ENCODE measurements at regions not wholly inside any gene's neighbourhood (a gene's known extent, or its start where the extent isn't known, plus 50 kb on each side); places are given as distances from the start of the nearest gene placed in this dataset.

DNA sequence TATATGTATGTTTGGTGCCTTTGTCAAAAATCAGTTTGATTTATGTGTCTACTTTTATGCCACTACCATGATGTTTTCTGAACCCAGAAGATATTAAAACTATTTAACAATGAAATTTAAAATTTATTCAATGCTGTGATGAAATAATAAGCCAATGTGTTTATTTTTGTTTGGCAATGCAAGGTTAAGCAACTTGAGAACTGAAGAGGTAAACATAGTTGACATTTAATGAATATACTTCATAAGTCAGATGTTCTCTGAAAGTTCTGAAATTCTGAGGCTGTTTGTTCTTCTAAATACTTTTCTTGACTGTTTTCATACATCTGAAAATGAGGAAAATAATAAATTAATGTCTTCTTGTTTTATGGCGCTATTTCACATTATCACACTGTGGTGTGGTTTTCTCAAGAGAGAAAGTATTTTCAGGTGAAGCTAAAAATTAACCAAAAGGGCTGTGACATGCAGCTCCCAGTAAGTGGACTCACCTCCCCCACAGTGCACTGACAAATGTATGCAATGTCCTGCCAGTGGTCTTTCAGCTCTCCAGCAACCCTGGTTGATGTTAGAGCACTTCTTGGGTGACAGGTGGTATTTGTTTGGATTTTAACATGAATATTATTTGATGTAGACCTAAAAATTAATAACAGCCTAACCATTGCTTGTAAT lies 863.6 kb upstream of the SALL3 start:
- DNase-seq (ENCODE audit: low read depth) = no peak

DNA sequence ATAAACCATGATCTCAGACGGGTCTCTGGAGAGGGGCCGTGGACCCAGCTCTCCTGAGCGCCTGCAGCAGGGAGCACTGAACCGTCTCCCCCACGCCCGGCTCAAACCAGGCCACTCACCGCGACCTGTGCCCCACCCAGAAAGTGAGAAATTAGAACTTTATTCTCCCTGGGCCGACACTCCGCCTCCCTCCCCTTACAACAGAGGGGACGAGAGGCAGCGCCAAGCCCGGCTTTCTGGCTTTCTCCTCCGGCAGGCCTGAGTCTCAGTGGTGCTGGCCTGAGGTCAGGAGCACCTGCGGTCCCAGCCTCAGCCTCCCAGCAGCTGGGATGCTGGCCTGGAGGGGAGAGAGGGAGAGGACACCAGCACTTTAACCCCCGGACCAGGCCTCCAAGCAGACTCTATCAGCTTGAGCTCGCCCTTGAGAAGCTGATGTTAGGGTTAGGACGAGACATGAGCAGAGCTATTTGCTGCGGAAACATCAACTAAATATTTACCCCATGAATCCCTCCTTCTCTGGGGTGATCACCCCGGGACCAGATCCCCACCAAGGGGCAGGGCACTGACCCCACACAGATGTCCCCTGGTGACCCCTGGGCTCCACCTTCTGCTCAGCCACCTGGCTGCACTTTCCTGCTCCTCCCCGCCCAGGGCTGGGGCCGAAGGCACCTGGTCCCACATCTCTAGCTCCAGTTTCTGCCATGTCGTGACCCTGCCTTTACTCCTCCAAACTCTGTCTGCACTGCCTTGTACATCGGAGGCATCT lies 856.3 kb upstream of the SALL3 start:
- no peak for DNase-seq (ENCODE audit: low read depth)

DNA sequence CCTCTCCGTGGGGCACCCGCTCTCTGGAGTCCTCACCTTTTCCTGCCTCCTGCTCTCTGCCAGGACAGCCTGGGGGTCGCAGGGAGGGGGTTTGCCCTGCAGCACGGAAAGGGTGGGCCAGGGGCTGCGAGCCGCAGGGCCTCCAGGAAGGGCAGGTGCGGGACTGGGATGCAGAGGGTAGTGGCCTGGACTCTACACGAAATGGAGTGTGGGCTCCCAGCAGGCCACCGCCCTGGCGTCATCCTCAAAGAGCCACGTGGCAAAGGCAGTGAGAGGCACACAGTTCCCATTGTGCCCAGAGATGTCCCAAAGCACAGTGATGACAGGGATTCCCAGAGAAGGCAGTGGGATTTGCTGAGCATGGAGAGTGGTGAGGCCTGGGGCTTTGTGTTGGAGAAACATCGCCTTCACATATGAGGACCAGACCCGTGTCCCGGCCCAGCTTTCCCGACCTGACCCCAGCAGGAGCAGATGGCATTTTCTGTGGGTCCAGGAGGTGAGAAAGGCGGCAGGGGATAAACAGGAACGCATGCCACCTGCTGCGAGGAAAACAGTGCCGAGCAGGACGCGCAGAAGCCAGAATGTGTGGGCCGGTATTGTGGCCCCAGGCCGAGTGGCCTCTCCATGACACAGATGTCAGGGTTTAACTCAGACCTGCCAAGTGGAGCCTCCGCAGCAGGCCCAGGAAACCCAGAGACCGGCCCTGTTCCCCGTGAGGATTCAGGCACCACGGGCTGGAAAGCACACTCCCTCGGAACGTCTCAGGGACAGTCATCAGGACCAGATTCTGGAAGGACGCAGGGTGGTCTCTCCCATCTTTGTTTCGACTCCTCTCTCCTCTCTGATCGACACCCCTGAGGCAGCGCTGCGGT lies 855.5 kb upstream of the SALL3 start:
- no peak for DNase-seq (ENCODE audit: low read depth)

DNA sequence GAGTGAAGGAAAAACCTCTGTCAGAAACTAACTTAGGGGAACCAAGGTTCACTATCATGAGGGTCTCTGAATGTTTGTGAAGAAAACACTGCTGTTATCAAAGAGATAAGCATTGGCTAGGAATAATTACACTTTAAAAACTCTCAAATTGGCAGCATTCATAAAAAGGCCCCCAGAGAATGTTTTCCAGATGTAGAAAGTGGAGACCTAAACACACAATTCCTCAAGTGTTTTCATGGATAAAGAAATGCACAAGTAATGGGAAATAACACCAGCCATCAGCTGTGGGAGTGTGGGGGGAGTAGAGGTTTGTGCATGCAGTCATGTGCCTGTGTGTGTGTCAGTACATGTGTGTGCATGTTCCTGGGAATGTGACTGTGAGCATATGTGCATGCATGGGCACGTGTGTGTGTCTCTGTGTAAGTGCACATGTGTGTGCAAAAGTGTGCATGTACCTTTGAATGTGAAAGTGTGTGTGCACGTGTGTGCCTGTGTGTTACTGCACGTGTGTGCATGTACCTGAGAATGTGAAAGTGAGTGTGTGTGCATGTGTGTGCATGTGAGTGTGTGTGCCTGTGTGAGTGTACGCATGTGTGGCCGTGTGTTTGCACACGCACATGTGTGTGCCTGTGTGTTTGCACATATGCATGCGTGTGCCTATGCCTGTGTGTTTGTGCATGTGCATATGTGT lies 854.3 kb upstream of the SALL3 start:
- no peak for DNase-seq (ENCODE audit: low read depth)

DNA sequence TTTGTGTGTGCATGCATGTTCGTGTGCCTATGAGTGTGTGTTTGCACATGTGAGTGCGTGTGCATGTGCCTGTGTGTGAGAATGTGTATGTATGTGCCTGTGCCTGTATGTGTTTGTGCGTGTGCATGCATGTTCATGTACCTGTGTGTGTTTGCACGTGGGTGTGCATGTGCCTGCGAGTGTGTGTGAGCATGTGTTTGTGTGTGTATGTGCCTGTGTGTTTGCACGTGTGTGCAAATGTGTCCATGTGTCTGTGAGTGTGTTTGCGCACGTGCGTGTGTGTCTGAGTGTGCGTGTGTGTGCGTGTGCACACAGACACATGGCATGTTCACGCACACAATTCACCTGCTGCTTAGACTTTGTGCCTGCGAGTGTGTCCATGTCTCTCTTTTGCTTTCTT lies 853.5 kb upstream of the SALL3 start:
- DNase-seq (ENCODE audit: low read depth) = no peak

DNA sequence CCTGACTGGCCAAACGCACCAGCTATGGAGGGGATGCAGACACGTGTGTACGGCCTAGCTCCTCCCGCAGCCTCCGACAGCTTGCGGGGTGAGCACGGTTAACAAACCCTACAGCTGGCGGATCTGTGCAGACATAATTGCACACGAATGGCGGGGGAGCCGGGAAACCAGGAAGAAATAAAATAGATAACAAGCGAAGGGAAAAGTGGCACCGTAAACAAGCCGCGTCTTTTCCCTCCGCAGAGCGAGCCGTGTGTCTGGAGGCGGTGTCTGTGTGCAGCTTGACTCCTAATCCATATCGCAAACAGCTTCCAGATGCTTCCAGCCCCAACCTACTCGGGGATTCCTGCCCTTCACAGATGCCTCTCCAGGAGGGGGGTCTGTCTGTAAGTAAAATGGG lies 853.1 kb upstream of the SALL3 start:
- no peak for DNase-seq (ENCODE audit: low read depth)

DNA sequence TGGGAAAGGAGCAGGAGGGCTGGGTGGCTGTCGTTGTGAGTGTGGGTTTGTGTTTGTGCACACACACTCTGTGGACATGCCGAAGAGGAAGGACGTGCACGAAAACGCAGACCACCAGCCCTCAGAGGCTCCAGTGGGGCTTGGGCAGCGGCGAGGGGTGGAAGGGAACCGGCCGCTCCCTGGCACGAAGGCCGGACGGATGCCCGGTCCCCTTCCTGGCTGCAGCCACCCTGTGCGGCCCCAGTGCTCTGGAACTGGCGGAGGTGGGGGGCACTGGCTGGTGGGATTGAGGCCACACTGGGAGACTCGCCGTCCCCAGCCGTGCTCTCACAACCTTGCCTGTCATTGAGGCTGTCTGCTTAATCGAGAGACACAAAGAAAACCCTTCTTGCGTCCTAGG lies 852.6 kb upstream of the SALL3 start:
- no peak for DNase-seq (ENCODE audit: low read depth)

DNA sequence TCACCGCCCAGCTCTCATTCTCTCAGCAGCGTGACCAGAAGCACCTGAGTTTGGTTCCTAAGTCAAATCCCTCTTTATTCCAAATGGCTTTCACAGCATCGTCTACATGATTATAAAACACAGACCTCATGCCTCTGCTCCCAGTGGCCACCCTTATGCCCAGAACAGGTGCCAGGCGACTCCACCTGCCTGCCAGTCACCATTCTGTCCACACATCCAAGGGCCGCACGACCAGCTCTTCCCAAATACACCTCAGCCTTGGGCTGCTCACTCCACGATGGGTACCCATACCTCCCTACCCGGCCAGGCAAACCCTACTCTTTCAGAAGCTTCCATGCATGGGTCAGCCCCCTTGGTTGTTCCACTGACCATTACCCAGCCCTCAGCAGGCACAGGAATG lies 851.6 kb upstream of the SALL3 start:
- DNase-seq (ENCODE audit: low read depth) = no peak

DNA sequence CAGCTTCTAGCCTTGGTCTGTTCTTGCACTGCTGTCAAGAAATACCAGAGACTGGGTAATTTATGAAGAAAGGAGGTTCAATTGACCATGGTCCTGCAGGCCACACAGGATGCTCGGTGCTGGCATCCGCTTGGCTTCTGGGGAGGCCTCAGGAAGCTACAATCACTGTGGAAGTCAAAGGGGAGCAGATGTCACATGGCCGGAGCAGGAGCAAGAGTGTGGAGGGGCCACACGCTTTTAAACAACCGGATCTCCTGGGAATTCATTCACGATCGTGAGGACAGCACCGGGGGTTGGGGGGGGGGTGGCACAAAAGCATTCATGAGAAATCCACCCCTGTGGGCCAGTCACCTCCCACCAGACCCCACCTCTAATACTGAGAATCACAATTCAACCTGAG lies 850.4 kb upstream of the SALL3 start:
- no peak for DNase-seq (ENCODE audit: low read depth)

DNA sequence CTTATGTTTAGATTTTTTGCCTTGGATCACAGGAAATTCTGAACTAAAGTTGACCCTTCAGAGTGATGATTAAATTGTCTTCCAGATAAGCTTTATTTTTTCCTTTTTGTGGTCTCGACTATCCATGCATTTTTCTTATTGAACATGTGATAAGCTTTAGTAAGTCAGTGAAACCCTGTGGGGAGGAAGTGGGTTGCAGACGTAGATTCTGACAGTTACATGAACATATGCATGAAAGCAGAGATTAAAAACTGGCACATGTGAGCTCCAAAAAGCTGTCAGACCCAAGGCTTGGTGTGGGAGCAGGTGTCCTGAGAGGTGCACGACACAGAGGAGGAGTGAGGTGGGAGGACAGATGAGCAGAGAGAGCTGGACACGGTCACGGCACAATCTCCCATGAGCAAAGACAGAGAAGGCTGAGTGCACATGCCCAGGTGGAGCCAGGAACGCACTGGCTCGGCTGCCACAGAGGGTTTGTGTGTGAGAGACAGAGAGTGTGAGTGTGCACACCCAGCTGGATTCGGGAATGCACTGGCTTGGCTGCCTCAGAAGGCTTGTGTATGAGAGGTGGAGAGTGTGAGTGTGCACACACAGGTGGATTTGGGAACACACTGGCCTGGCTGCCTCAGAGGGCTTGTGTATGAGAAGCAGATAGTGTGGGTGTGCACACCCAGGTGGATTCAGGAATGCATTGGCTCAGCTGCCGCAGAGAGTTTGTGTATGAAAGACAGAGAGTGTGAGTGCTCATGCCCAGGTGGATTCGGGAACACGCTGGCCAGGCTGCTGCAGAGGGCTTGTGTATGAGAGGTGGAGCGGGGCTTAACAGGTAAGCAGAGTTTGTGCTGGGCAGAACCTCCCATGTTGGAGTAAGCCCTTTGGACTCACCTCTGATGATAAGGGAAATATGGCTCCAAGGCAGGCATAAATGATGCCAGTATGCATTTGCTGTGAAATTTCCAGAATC lies 849.1 kb upstream of the SALL3 start:
- no peak for DNase-seq (ENCODE audit: low read depth)

DNA sequence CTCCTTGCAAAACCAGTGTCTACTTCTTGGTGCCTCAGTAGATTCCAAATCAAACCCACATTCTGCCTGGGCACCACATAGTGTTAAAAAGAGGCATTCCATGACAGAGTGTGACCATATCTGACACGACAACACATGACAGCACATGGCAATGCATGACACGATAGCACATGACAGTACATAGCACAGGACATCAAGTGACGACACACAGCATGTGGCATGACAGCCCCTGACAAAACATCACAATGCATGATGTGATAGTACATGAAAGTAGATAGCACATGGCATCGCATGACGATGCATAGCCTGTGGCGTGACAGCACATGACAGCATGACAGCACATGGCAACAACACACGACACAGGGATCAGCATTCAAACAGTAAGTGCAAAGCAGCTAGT lies 845.9 kb upstream of the SALL3 start:
- no peak for DNase-seq (ENCODE audit: low read depth)

DNA sequence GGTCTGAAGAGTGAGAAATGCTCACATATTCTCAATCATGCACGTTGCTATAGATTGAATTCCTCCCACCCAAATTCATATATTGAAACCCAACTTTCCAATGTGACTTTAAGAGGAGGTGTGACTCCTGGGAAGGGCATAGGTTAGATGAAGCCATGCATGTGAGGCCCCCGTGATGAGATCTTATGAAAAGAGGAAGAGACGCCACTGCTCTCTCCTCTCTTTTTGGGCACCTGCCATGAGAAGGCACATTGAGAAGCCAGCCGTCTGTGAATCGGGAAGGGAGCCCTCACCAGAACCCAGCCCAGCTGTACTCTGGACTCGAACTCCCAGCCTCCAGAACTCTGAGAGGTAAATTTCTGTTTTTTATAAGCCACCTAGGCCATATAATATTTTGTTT lies 842.6 kb upstream of the SALL3 start:
- DNase-seq (ENCODE audit: low read depth) = no peak

DNA sequence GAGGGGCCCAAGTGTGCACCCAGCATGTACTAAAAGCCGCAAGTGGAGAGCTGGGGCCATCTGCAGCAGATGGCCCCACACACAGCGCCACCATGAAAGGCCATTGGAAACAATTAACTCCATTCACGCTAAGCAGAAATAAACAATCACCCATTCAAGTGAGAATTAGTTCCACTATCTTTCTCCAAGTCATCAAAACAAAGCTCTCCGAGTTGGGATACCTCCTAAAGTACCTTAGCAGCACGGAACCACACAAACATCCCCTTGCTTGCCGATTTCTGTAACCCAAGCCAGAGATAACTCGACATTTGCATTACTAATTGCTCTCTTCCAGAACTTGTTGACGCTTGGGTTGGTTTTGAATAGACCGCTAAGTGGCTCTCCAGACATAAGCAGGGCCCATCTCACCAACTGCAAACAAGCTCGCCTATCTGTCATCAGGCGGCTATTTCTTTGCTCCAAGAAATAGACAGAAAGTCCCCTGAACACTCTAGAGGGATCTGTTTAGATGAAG lies 840.6 kb upstream of the SALL3 start:
- no peak for DNase-seq (ENCODE audit: low read depth)

DNA sequence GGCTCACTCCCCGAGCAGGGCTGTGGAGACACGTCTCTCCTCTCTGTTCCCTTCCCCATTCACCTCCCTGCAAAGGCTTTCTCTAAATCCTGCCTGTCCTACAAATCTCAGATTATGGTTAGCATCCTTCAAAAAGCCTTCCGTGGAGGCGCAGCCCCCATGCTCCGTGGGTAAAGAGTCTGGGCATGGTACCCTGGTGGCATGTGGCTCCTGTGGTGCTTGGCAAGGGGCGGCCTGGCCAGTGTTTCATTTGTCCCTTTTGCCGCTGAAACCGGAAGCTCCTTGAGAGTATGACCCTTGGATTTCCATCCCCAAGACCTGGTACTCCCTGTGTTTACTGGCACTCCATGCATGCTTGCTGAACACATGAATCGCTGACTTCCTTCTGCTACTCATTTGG lies 839.3 kb upstream of the SALL3 start:
- no peak for DNase-seq (ENCODE audit: low read depth)

DNA sequence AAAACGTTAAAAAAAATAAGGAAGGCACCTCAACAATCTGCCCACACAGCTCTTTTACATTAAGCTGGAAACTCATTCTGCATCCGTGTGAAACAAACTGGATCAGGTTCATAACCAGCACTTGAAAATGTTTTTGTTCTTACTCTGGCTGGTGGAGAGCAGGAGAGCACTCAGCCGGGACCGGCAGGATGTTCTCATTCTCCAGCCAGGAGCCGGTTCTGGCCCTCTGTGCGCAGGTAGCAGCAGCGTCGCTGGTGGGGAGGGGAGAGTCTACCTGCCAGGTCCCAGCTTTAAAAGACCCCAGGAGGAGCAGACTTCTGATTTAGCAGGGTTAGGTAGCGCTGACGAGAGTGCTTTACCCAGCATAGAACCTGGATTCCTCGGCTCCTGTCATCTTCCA lies 834.9 kb upstream of the SALL3 start:
- no peak for DNase-seq (ENCODE audit: low read depth)

DNA sequence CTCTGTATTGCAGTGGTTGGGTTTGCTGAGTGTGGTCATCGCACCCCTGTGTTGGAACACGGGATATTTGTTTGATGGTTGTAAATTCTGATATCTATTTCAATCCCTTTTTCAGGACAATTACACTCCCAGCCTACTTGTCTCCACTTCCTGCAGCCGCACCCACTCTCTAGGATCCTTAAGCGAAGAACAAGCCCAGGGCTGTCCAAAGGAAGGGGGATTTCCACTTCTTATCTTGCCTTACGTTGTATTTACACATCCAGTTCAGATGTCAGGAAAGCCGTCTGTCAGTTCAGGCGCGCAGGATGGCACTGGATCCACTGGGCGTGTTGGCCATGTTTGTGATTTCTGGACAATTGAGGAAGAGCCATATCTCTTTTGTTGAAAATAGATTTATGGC lies 834.5 kb upstream of the SALL3 start:
- DNase-seq (ENCODE audit: low read depth) = no peak

DNA sequence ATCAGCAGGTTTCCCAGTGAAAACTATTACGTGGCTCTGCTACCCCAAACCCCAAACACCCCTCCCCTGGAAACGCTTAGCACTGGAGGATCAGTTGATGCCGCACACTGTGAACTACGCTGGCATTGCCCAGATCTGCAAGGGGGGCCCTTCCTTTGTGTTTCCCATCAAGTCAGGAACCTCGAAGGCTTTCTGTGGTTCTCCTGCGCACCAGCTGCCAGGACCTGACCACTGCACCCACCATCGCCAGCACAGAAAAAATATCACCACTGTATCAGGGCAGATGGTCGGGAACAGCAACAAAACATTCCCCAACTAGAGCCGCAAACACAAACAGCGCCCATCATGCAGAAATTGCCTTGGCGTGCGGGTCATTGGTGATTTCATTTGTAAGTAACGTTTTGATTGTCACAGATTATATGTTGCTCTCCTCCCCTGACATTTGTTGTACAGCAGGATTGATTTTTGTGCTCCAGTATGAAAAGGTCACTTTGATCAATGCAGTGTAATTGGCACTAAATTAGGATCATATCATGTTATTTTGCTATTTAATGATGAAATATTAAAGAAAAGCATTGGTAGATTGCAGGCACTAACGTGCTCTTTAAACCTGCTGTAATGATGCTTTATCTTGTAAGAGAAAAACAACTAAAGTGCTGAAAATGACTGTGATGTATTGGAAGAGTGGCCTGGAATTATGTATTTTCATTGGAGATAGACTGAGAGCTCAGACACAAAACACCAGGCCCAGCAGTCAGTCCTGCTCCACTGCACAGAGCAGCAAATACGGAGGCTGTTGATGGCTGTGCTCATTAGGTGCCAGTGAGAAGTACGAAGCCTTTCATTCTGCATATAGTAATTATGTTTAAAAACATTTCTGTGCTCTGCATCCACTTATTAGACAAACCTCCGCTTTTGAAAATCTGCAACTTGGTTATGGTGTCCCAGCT lies 833.2 kb upstream of the SALL3 start:
- no peak for DNase-seq (ENCODE audit: low read depth)

DNA sequence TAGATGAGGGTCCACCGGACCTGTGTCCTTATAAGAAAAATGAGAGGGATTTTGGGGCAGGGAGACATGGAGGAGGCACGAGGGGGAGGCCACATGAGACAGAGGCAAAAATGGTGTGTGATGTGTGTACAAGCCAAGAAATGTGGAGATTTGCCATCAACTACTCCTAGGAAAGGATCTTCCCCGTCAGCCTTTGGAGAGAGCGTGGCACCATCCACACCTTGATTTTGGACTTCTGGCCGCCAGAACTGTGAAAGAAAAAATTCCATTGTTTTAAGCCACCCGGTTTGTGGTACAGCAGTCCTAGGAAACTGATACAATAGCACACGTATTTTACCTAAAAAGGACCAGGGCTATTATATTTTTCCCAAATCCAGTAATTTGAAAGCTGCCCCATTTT lies 829.0 kb upstream of the SALL3 start:
- no peak for DNase-seq (ENCODE audit: low read depth)

DNA sequence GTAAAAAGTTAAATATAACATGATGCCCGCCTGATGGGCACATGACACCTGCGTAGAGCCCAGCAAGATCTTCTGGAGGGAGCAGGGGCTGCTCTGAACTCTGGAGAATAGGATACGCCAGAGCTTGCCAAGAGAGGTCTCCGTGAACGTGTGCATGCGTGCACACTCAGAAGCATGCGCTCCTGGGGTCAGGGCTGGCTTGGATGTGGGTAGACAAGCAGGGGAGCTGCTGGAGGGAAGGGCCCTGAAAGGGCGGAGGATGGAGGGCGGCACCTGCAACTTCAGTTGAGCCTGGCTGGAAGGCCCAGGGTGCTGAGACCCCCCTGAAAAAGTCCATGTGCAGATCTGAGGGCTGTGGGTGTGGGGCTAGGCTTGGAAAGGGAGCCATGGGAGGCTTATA lies 828.4 kb upstream of the SALL3 start:
- DNase-seq (ENCODE audit: low read depth) = no peak
